ENCODE measurements at regions not wholly inside any gene's neighbourhood (a gene's known extent, or its start where the extent isn't known, plus 50 kb on each side); places are given as distances from the start of the nearest gene placed in this dataset.
"Not testable (repeated sequence)": the region's sequence is repeated elsewhere in the genome, so short reads cannot be mapped to it uniquely, and the experiment has no call there.

- ATAC-seq: no peak
Observed at GRCh38 chr10:8661886-8662285, 607.4 kb downstream of the GATA3 start.

DNA sequence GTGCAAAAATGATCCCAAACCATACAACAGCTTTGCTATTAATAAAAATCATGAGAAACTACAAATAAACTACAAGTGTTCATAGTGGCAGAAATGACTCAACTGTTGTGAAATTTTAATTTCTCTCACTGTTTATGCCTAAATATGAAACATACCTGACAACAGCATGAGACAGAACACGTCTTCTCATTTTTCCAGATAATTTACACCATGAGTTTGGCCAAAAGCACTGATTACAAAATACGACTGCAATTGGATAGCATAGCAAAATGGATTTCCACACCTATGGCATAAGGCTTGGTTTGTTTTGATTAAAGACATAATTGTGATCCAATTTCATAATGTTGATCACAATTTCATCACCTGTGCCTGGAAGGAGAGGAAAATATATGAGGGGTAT is 608.6 kb downstream of the GATA3 start:
- H3K4me1 ChIP-seq: no peaks in the 10 kb centered on the region
- no peak for TF ChIP-seq CTCF (IDR thresholded peaks at IDR 0.05)
- H3K27ac ChIP-seq: no peak overlapping the region
- no peaks in the 10 kb centered on the region for H3K36me3 ChIP-seq
- no peaks in the 10 kb centered on the region for H3K27me3 ChIP-seq (ENCODE audit: low read depth)
- H3K4me3 ChIP-seq: no peak overlapping the region
- intact Hi-C loops (cut with DNase I): no loop called here
- DNase-seq (no peak), ATAC-seq (no peak)
- H3K9me3 ChIP-seq: no peaks in the 10 kb centered on the region

More at GRCh38 chr10:8661886-8662285, 607.4 kb downstream of the GATA3 start:
- Histone ChIP-seq H3K9me3 (no peaks in the 10 kb centered on the region), H3K4me1 (no peaks in the 10 kb centered on the region), H3K27me3 (ENCODE audit: low read depth) (no peaks in the 10 kb centered on the region), H3K36me3 (no peaks in the 10 kb centered on the region), H3K4me3 (no peak overlapping the region), H3K27ac (no peak overlapping the region)
- DNase-seq: no peak
- intact Hi-C loops (cut with DNase I): no loop called here
- no peak for TF ChIP-seq CTCF (IDR thresholded peaks at IDR 0.05)

DNA sequence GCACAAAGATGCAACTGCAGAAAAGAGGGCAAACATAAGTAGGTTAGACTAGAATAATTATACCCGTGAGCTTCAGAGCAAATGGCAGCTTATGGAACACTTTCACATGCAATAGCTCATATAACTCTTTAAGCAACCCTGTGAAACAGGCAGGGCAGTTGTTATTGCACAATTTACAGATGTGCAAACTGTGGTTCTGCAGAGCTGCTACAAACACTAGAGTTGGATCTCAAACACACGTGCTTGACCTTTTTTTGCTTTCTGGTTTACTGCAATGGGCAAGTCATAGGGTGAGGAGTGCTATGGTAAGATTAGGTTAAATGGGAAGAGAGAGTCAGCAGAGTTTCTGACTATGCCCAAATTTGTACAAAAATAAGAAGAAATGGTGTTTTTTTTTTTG is 610.8 kb downstream of the GATA3 start:
- ATAC-seq (no peak), DNase-seq (no peak)
- H3K27ac ChIP-seq: no peak overlapping the region
- no peaks in the 10 kb centered on the region for H3K9me3 ChIP-seq
- no peaks in the 10 kb centered on the region for H3K4me1 ChIP-seq
- TF ChIP-seq CTCF (IDR thresholded peaks at IDR 0.05): no peak
- no peak overlapping the region for H3K4me3 ChIP-seq
- H3K36me3 ChIP-seq: no peaks in the 10 kb centered on the region
- H3K27me3 ChIP-seq (ENCODE audit: low read depth): no peaks in the 10 kb centered on the region
- intact Hi-C loops (cut with DNase I): no loop called here

GRCh38 chr10:8670461-8670860 is 616.0 kb downstream of the GATA3 start:
- DNase-seq (no peak), ATAC-seq (no peak)
- no peaks in the 10 kb centered on the region for H3K9me3 ChIP-seq
- H3K27me3 ChIP-seq (ENCODE audit: low read depth): no peaks in the 10 kb centered on the region
- H3K27ac ChIP-seq: no peak overlapping the region
- intact Hi-C loops (cut with DNase I): no loop called here
- TF ChIP-seq CTCF (IDR thresholded peaks at IDR 0.05): no peak
- no peak overlapping the region for H3K4me3 ChIP-seq
- no peaks in the 10 kb centered on the region for H3K4me1 ChIP-seq
- H3K36me3 ChIP-seq: no peaks in the 10 kb centered on the region

DNA sequence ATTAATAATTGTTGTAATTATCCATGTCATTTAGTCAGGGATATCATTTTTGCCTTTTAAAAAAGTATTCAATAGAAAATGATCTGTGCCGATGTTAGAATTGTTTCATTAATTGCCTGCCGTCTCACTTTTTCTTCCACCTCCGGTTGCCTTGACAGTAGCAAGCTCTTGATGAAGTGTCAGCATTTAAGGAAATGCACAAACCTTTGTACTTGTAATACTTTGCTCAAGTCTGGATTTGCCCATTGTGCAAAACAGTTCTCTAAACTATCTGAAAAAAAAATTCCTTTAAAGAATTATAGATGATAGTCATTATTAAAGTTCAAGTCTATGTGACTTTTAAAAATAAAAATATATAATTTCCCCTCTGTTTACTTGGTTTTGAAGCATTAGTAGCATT is 619.7 kb downstream of the GATA3 start:
- Histone ChIP-seq H3K4me3 (no peak overlapping the region), H3K27me3 (ENCODE audit: low read depth) (no peaks in the 10 kb centered on the region), H3K4me1 (no peaks in the 10 kb centered on the region), H3K9me3 (no peaks in the 10 kb centered on the region), H3K36me3 (no peaks in the 10 kb centered on the region), H3K27ac (no peak overlapping the region)
- DNase-seq: no peak
- TF ChIP-seq CTCF (IDR thresholded peaks at IDR 0.05): no peak
- ATAC-seq: no peak
- intact Hi-C loops (cut with DNase I): no loop called here

DNA sequence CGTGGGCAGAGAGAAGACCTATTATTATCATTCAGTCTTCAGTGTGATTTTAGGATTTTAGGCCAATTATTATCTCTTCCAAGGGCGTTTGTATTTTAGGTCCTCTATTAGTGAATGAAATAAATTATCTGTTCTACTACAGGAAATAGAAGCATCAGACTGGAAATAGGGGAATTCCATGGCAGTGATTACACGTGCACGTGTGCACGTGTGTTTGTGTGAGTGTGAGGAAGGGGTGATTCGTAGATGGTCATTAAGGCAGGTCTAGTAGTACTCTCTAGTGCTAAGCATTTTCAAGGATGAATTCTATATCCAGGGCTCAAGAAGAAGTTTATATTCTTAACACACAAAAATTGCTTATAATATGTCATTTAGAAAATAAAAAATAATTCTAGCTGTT is 623.2 kb downstream of the GATA3 start:
- DNase-seq: no peak
- Histone ChIP-seq H3K36me3 (no peaks in the 10 kb centered on the region), H3K27me3 (ENCODE audit: low read depth) (no peaks in the 10 kb centered on the region), H3K4me3 (no peak overlapping the region), H3K9me3 (no peaks in the 10 kb centered on the region), H3K4me1 (no peaks in the 10 kb centered on the region), H3K27ac (no peak overlapping the region)
- no peak for ATAC-seq
- no peak for TF ChIP-seq CTCF (IDR thresholded peaks at IDR 0.05)
- intact Hi-C loops (cut with DNase I): no loop called here

- H3K4me1 ChIP-seq; intact Hi-C loops (cut with DNase I); H3K27me3 ChIP-seq (ENCODE audit: low read depth); DNase-seq; ATAC-seq; H3K27ac ChIP-seq; H3K4me3 ChIP-seq; H3K9me3 ChIP-seq; H3K36me3 ChIP-seq: not testable (repeated sequence)
Observed at GRCh38 chr10:8684916-8685315, 630.4 kb downstream of the GATA3 start.
